ENCODE measurements at regions not wholly inside any gene's neighbourhood (a gene's known extent, or its start where the extent isn't known, plus 50 kb on each side); places are given as distances from the start of the nearest gene placed in this dataset.

GRCh38 chr10:118537623-118538022 lies 57.8 kb downstream of the PRLHR start:
- TF ChIP-seq CTCF (IDR thresholded peaks at IDR 0.05) = no peak
- no peak for ATAC-seq (ENCODE audit: low FRiP score)
- no peak for DNase-seq (ENCODE audit: low spot score)

DNA sequence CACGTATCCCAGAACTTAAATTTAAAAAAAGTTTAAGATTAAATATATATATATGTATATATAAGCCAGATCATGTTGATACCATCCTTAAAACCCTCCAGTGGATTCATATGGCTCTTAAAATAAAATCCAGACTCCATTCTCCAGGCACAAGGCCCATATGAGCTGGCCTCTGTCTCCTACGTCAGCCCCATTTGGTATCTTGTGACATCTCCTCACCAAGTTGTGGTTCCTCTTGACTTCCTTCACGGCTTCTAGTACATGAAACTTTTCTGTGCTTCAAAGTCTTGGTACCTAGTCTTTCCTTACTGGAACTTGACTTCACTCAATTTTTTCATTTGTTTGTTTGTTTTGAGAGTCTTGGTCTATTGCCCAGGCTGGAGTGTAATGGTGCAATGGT lies 61.3 kb downstream of the PRLHR start:
- DNase-seq (ENCODE audit: low spot score) (no peak), ATAC-seq (ENCODE audit: low FRiP score) (no peak)
- no peak for TF ChIP-seq CTCF (IDR thresholded peaks at IDR 0.05)

- no peak for TF ChIP-seq CTCF (IDR thresholded peaks at IDR 0.05)
- no peak for DNase-seq (ENCODE audit: low spot score)
- peak; percentile 28 for ATAC-seq (ENCODE audit: low FRiP score)
These were observed 64.2 kb downstream of the PRLHR start for GRCh38 chr10:118531105-118531852.

DNA sequence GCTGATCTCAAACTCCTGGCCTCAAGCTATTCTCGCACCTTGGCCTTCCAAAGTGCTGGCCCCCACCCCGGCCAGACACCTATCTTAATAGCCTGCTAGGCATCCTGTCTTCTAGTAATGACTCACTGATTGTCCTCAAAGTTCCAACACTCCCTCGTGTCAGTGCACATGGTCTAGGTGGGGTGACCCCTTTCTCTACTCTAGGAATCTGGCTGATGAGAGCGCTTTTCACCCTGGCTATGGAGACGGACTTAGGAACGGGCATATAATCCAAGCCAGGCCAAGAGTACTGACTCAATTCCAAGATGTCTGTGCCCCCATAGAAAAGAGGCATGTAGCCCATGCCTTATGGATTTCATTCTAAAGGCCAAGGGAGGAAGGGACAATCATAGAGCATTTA lies 67.0 kb downstream of the PRLHR start:
- TF ChIP-seq CTCF (IDR thresholded peaks at IDR 0.05) = no peak
- DNase-seq (ENCODE audit: low spot score) (no peak), ATAC-seq (ENCODE audit: low FRiP score) (no peak)

DNA sequence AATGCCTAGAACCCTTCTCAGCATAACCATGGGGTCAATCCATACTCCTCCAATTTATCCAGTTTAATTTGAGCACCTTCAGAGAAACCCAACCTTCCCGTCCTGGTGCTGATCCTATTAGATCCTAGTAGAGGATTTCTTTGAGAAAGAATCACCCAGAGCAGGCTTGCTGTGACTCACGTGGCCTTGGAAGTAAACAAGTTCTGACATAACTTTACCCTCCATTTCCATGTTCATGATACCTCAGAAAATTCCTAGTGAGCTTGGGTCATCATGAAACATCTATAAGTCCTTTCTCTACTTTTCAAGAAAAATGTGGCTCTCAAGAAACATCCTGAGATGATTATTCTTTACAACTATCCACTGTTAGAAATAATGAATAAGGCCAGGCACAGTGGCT lies 71.7 kb downstream of the PRLHR start:
- TF ChIP-seq CTCF (IDR thresholded peaks at IDR 0.05) = no peak
- ATAC-seq (ENCODE audit: low FRiP score) (no peak), DNase-seq (ENCODE audit: low spot score) (no peak)

- TF ChIP-seq CTCF (IDR thresholded peaks at IDR 0.05) = no peak
- no peak for ATAC-seq (ENCODE audit: low FRiP score)
- no peak for DNase-seq (ENCODE audit: low spot score)
These were observed 72.5 kb downstream of the PRLHR start for GRCh38 chr10:118522791-118523498.
